ENCODE measurements at regions not wholly inside any gene's neighbourhood (a gene's known extent, or its start where the extent isn't known, plus 50 kb on each side); places are given as distances from the start of the nearest gene placed in this dataset.

GRCh38 chr7:106606120-106606519 lies 54.8 kb downstream of the CCDC71L start:
- FAIRE-seq (no peak), DNase-seq (ENCODE audit: insufficient read length, low spot score) (no peak)
- TF ChIP-seq CTCF (IDR thresholded peaks at IDR 0.05; ENCODE audit: insufficient read depth, missing control alignments), result no peak

- DNase-seq (ENCODE audit: insufficient read length, low spot score) (no peak), FAIRE-seq (no peak)
- no peak for TF ChIP-seq CTCF (IDR thresholded peaks at IDR 0.05; ENCODE audit: insufficient read depth, missing control alignments)
Observed at GRCh38 chr7:106604971-106605370, 56.0 kb downstream of the CCDC71L start.

- DNase-seq (ENCODE audit: insufficient read length, low spot score) (no peak), FAIRE-seq (no peak)
- no peak for TF ChIP-seq CTCF (IDR thresholded peaks at IDR 0.05; ENCODE audit: insufficient read depth, missing control alignments)
Observed at GRCh38 chr7:106604303-106604924, 56.5 kb downstream of the CCDC71L start.

GRCh38 chr7:106603346-106603745 lies 57.6 kb downstream of the CCDC71L start:
- no peak for FAIRE-seq
- no peak for DNase-seq (ENCODE audit: insufficient read length, low spot score)
- TF ChIP-seq CTCF (IDR thresholded peaks at IDR 0.05; ENCODE audit: insufficient read depth, missing control alignments), result no peak

GRCh38 chr7:106602062-106602461 lies 58.9 kb downstream of the CCDC71L start:
- no peak for TF ChIP-seq CTCF (IDR thresholded peaks at IDR 0.05; ENCODE audit: insufficient read depth, missing control alignments)
- DNase-seq (ENCODE audit: insufficient read length, low spot score) (no peak), FAIRE-seq (no peak)

- no peak for FAIRE-seq
Observed at GRCh38 chr7:106600569-106601373, 60.2 kb downstream of the CCDC71L start.

More at GRCh38 chr7:106600569-106601373, 60.2 kb downstream of the CCDC71L start:
- TF ChIP-seq CTCF (IDR thresholded peaks at IDR 0.05; ENCODE audit: insufficient read depth, missing control alignments), result no peak
- DNase-seq (ENCODE audit: insufficient read length, low spot score), result no peak
